Glutamatergic neuron (in vitro differentiated cells): ENCODE measurements at regions not wholly inside any gene's neighbourhood (a gene's known extent, or its start where the extent isn't known, plus 50 kb on each side); places are given as distances from the start of the nearest gene placed in this dataset.

Source experiments
- DNase-seq: peaks from one replicate; pipeline ENCODE4 v3.0.0; 2022
- H3K27ac Mint-ChIP-seq: one replicate; pipeline ENCODE4 v1.8.0; 2020; ENCODE audit warnings: mild to moderate bottlenecking, mixed read lengths, inconsistent platforms; ENCODE audit not compliant: unreplicated experiment
- H3K27me3 Mint-ChIP-seq: one replicate; pipeline ENCODE4 v1.8.0; 2020; ENCODE audit warnings: mild to moderate bottlenecking, moderate library complexity, mixed read lengths, inconsistent platforms; ENCODE audit not compliant: unreplicated experiment
- H3K36me3 Mint-ChIP-seq: one replicate; pipeline ENCODE4 v1.8.0; 2020; ENCODE audit warnings: mild to moderate bottlenecking, mixed read lengths, inconsistent platforms; ENCODE audit not compliant: unreplicated experiment
- H3K4me1 Mint-ChIP-seq: one replicate; pipeline ENCODE4 v1.8.0; 2020; ENCODE audit warnings: mild to moderate bottlenecking, low read depth, mixed read lengths, inconsistent platforms; ENCODE audit not compliant: unreplicated experiment
- H3K4me3 Mint-ChIP-seq: one replicate; pipeline ENCODE4 v1.8.0; 2020; ENCODE audit warnings: mild to moderate bottlenecking, mixed read lengths, inconsistent platforms; ENCODE audit not compliant: unreplicated experiment
- H3K9me3 Mint-ChIP-seq: one replicate; pipeline ENCODE4 v1.8.0; 2020; ENCODE audit warnings: mild to moderate bottlenecking, moderate library complexity, mixed read lengths, inconsistent platforms; ENCODE audit not compliant: unreplicated experiment
- CTCF ChIP-seq: fragments of 200-600 bp; sonication (generic); IDR thresholded peaks from one replicate; pipeline ENCODE4 v1.5.0; 2021; ENCODE audit not compliant: partially characterized antibody, unreplicated experiment

GRCh38 chr6:112842330-112842685 lies 495.2 kb downstream of the RFPL4B start:
- Mint-ChIP-seq H3K36me3 (no peaks in the 10 kb centered on the region), H3K4me1 (no peaks in the 10 kb centered on the region), H3K27ac (no peak overlapping the region), H3K27me3 (no peaks in the 10 kb centered on the region), H3K4me3 (no peak overlapping the region), H3K9me3 (no peaks in the 10 kb centered on the region)
- DNase-seq, result no peak
- TF ChIP-seq CTCF, result no peak

GRCh38 chr6:112846681-112847080 lies 499.6 kb downstream of the RFPL4B start:
- H3K9me3 Mint-ChIP-seq, result no peaks in the 10 kb centered on the region
- no peaks in the 10 kb centered on the region for H3K4me1 Mint-ChIP-seq
- no peaks in the 10 kb centered on the region for H3K27me3 Mint-ChIP-seq
- H3K27ac Mint-ChIP-seq, result no peak overlapping the region
- no peak for TF ChIP-seq CTCF
- no peak overlapping the region for H3K4me3 Mint-ChIP-seq
- no peak for DNase-seq
- no peaks in the 10 kb centered on the region for H3K36me3 Mint-ChIP-seq

- TF ChIP-seq CTCF, result no peak
- Mint-ChIP-seq H3K4me1 (no peaks in the 10 kb centered on the region), H3K9me3 (no peaks in the 10 kb centered on the region), H3K27ac (no peak overlapping the region), H3K27me3 (no peaks in the 10 kb centered on the region), H3K36me3 (no peaks in the 10 kb centered on the region), H3K4me3 (no peak overlapping the region)
- DNase-seq, result no peak
Observed at GRCh38 chr6:112851146-112851545, 504.0 kb downstream of the RFPL4B start.

GRCh38 chr6:112853162-112853561 lies 506.0 kb downstream of the RFPL4B start:
- no peak overlapping the region for H3K4me3 Mint-ChIP-seq
- H3K27me3 Mint-ChIP-seq, result no peaks in the 10 kb centered on the region
- H3K27ac Mint-ChIP-seq, result no peak overlapping the region
- no peaks in the 10 kb centered on the region for H3K4me1 Mint-ChIP-seq
- TF ChIP-seq CTCF, result no peak
- no peaks in the 10 kb centered on the region for H3K9me3 Mint-ChIP-seq
- no peaks in the 10 kb centered on the region for H3K36me3 Mint-ChIP-seq
- no peak for DNase-seq

- TF ChIP-seq CTCF, result no peak
- no peaks in the 10 kb centered on the region for H3K27me3 Mint-ChIP-seq
Observed at GRCh38 chr6:112863753-112864152, 516.6 kb downstream of the RFPL4B start.

More at GRCh38 chr6:112863753-112864152, 516.6 kb downstream of the RFPL4B start:
- H3K27ac Mint-ChIP-seq, result no peak overlapping the region
- H3K36me3 Mint-ChIP-seq, result no peaks in the 10 kb centered on the region
- H3K9me3 Mint-ChIP-seq, result no peaks in the 10 kb centered on the region
- DNase-seq, result no peak
- no peaks in the 10 kb centered on the region for H3K4me1 Mint-ChIP-seq
- no peak overlapping the region for H3K4me3 Mint-ChIP-seq
